ENCODE measurements at regions not wholly inside any gene's neighbourhood (a gene's known extent, or its start where the extent isn't known, plus 50 kb on each side); places are given as distances from the start of the nearest gene placed in this dataset.

DNA sequence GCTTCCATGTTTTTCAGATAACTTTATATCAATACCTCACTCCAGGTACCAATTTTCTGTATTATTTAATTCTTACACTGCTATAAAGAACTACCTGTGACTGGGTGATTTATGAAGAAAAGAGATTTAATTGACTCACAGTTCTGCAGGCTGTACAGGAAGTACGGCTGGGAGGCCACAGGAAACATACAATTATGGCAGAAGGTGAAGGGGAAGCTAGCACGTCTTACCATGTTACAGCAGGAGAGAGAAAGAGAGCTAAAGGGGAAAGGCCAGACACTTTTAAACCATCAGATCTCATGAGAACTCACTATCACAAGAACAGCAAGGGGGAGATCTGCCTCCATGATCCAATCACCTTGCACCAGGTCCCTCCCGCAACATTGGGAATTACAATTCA lies 119.1 kb upstream of the BMP5 start:
- TF ChIP-seq, protein P1, sequence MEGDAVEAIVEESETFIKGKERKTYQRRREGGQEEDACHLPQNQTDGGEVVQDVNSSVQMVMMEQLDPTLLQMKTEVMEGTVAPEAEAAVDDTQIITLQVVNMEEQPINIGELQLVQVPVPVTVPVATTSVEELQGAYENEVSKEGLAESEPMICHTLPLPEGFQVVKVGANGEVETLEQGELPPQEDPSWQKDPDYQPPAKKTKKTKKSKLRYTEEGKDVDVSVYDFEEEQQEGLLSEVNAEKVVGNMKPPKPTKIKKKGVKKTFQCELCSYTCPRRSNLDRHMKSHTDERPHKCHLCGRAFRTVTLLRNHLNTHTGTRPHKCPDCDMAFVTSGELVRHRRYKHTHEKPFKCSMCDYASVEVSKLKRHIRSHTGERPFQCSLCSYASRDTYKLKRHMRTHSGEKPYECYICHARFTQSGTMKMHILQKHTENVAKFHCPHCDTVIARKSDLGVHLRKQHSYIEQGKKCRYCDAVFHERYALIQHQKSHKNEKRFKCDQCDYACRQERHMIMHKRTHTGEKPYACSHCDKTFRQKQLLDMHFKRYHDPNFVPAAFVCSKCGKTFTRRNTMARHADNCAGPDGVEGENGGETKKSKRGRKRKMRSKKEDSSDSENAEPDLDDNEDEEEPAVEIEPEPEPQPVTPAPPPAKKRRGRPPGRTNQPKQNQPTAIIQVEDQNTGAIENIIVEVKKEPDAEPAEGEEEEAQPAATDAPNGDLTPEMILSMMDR (IDR thresholded peaks at IDR 0.05; ENCODE audit: low read depth, low read length, missing control alignments), result no peak
- no peak for DNase-seq
- in situ Hi-C loops (cut with HindIII; ENCODE audit: low pct_ligation_motif_present, low sequenced_read_pairs), result no loop called here
- H3K27me3 ChIP-seq (replicated peaks), result no peaks in the 10 kb centered on the region
- H3K4me3 ChIP-seq (ENCODE audit: low read depth, low read length), result no peak overlapping the region
- H3K27ac ChIP-seq, result no peak overlapping the region
- no peaks in the 10 kb centered on the region for H3K36me3 ChIP-seq (replicated peaks)

DNA sequence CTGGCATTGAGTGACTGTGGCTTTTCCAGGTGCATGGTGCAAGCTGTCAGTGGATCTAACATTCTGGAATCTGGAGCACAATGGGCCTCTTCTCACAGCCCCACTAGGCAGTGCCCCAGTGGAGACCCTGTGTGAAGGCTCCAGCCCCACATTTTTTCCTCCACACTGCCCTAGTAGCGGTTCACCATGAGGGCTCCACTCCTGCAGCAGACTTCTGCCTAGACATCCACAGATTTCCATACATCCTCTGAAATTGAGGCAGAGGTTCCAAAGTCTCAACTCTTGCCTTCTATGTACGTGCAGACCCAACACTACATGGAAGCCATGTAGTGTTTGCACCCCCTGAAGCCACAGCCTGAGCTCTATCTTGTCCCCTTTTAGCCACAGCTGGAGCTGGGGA lies 118.0 kb upstream of the BMP5 start:
- in situ Hi-C loops (cut with HindIII; ENCODE audit: low pct_ligation_motif_present, low sequenced_read_pairs), result no loop called here
- TF ChIP-seq, protein P1 (IDR thresholded peaks at IDR 0.05; ENCODE audit: low read depth, low read length, missing control alignments), result no peak
- no peak for DNase-seq
- H3K4me3 ChIP-seq (ENCODE audit: low read depth, low read length), result no peak overlapping the region
- no peaks in the 10 kb centered on the region for H3K36me3 ChIP-seq (replicated peaks)
- H3K27me3 ChIP-seq (replicated peaks), result no peaks in the 10 kb centered on the region
- H3K27ac ChIP-seq, result no peak overlapping the region

DNA sequence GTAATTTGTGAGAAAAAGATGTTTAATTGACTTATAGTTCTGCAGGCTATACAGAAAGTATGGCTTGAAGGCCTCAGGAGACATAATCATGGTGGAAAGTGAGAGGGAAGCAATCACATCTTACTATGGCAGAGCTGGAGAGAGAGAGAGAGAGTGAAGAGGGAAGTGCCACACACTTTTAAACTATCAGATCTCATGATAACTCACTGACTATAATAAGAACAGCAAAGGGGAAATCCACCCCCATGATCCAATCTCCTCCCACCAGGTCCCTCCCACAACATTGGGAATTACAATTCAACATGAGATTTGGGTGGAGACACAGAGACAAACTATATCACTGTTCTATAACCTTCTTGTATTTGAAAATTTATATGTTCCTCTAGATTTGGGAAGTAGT lies 117.2 kb upstream of the BMP5 start:
- no peak overlapping the region for H3K4me3 ChIP-seq (ENCODE audit: low read depth, low read length)
- no peaks in the 10 kb centered on the region for H3K27me3 ChIP-seq (replicated peaks)
- H3K36me3 ChIP-seq (replicated peaks), result no peaks in the 10 kb centered on the region
- in situ Hi-C loops (cut with HindIII; ENCODE audit: low pct_ligation_motif_present, low sequenced_read_pairs), result no loop called here
- no peak for DNase-seq
- TF ChIP-seq, protein P1 (IDR thresholded peaks at IDR 0.05; ENCODE audit: low read depth, low read length, missing control alignments), result no peak
- H3K27ac ChIP-seq, result no peak overlapping the region

DNA sequence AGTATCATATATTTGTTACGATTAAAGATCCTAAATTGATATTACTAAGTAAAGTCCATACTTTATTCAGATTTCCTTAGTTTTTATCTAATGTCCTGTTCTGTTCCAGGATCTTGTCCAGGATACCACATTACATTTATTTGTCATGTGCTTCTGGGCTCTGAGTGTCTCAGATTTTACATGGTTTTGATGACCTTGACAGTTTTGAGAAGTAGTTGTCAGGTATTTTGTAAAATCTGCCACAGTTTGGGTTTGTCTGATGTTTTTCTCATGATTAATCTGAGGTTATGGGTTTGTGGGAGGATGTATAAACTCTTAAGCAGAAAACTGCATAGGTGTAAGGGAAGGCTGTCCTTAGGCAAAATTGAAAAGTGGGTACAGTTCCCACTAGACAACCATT lies 109.9 kb upstream of the BMP5 start:
- H3K27ac ChIP-seq, result no peak overlapping the region
- DNase-seq, result no peak
- in situ Hi-C loops (cut with HindIII; ENCODE audit: low pct_ligation_motif_present, low sequenced_read_pairs), result loop anchor here (10.0 kb wide), 1 partner anchor 309 kb away; no protein-coding TSS in a partner anchor

DNA sequence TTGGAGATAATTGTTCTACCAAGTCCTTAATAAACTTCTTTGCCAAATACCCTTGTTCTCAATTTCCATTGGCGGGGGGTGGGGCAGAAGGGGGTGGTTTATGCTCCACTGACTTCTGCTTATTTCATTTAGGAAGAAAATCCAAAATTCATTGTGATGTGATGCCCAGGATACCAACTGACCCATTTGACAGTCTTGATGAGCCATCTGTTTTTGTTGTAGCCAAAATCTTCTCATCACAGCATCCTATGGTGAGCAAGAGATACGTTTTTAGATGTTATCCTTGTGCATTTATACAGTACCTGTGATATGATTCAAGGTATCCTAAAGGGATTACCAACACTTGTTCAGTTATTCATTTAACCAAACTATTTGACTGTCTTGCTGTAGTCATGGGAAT lies 108.5 kb upstream of the BMP5 start:
- Histone ChIP-seq H3K4me3 (ENCODE audit: low read depth, low read length) (no peak overlapping the region), H3K27ac (no peak overlapping the region), H3K36me3 (replicated peaks) (no peaks in the 10 kb centered on the region), H3K27me3 (replicated peaks) (no peaks in the 10 kb centered on the region)
- TF ChIP-seq, protein P1 (IDR thresholded peaks at IDR 0.05; ENCODE audit: low read depth, low read length, missing control alignments), result no peak
- in situ Hi-C loops (cut with HindIII; ENCODE audit: low pct_ligation_motif_present, low sequenced_read_pairs), result loop anchor here (10.0 kb wide), 1 partner anchor 311 kb away; no protein-coding TSS in a partner anchor
- no peak for DNase-seq

More for the DNA sequence above, 109.9 kb upstream of the BMP5 start:
- TF ChIP-seq, protein P1 (IDR thresholded peaks at IDR 0.05; ENCODE audit: low read depth, low read length, missing control alignments), result no peak
- Histone ChIP-seq H3K36me3 (replicated peaks) (no peaks in the 10 kb centered on the region), H3K4me3 (ENCODE audit: low read depth, low read length) (no peak overlapping the region), H3K27me3 (replicated peaks) (no peaks in the 10 kb centered on the region)

DNA sequence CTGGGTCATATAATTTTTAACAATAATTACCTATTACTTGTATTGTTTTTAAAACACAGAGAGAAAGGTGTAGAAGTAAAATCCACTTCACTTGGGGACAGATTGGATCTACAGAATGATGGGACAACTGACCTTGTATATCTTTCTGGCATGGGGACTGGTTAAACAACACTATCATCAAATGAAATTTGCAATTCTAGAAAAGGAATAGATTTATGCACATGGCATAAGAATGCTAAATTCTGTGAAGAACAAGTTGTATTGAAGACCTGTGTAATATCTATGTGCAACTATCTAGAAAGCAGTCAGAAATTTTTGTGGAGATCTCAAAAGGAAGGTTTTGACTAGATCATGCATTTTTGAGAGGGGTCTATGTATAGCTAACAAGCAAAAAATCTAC lies 106.3 kb upstream of the BMP5 start:
- H3K27ac ChIP-seq, result no peak overlapping the region
- no peak overlapping the region for H3K4me3 ChIP-seq (ENCODE audit: low read depth, low read length)
- no peaks in the 10 kb centered on the region for H3K27me3 ChIP-seq (replicated peaks)
- DNase-seq, result no peak
- TF ChIP-seq, protein P1 (IDR thresholded peaks at IDR 0.05; ENCODE audit: low read depth, low read length, missing control alignments), result no peak
- in situ Hi-C loops (cut with HindIII; ENCODE audit: low pct_ligation_motif_present, low sequenced_read_pairs), result loop anchor here (10.0 kb wide), 1 partner anchor 313 kb away; no protein-coding TSS in a partner anchor
- H3K36me3 ChIP-seq (replicated peaks), result no peaks in the 10 kb centered on the region
